HEK293T (cell line): ENCODE measurements at regions not wholly inside any gene's neighbourhood (a gene's known extent, or its start where the extent isn't known, plus 50 kb on each side); places are given as distances from the start of the nearest gene placed in this dataset.

ENCODE experiments used
- CTCF ChIA-PET: fragments of 350-600 bp; formaldehyde crosslinking; extraction: SDS; loops from one replicate; lab custom pipeline; 2021; ENCODE audit warnings: antibody characterized with exemption, inconsistent platforms; lab: Yijun Ruan, JAX
- POLR2A ChIA-PET: fragments of 350-600 bp; formaldehyde crosslinking; extraction: SDS; loops from one replicate; lab custom pipeline; 2020; ENCODE audit warnings: antibody characterized with exemption, inconsistent platforms; lab: Yijun Ruan, JAX
- DNase-seq: peaks from one replicate; pipeline ENCODE4 v3.0.0; 2012; ENCODE audit warnings: mixed read lengths; ENCODE audit errors: extremely low spot score
- ARNT ChIP-seq: fragments of 450-650 bp; IDR thresholded peaks from 2 replicates; pipeline ENCODE4 v1.6.1; 2017; ENCODE audit warnings: mild to moderate bottlenecking
- BHLHE40 ChIP-seq: fragments of 450-650 bp; IDR thresholded peaks from 2 replicates; pipeline ENCODE4 v1.6.1; 2016; ENCODE audit warnings: mild to moderate bottlenecking, moderate library complexity, borderline replicate concordance
- CTBP1 ChIP-seq: fragments of 450-650 bp; IDR thresholded peaks from 2 replicates; pipeline ENCODE4 v1.6.1; 2016; ENCODE audit warnings: borderline replicate concordance
- ELF4 ChIP-seq: fragments of 450-650 bp; IDR thresholded peaks from 2 replicates; pipeline ENCODE4 v1.6.1; 2017; ENCODE audit warnings: antibody characterized with exemption
- FOXA1 ChIP-seq: fragments of 450-650 bp; IDR thresholded peaks from 2 replicates; pipeline ENCODE4 v1.6.1; 2016; ENCODE audit warnings: mild to moderate bottlenecking
- FOXK2 ChIP-seq: fragments of 450-650 bp; IDR thresholded peaks from 2 replicates; pipeline ENCODE4 v1.6.1; 2016; ENCODE audit warnings: mild to moderate bottlenecking
- FOXM1 ChIP-seq: fragments of 450-650 bp; IDR thresholded peaks from 2 replicates; pipeline ENCODE4 v1.6.1; 2017; ENCODE audit warnings: mild to moderate bottlenecking, borderline replicate concordance
- HDGF ChIP-seq: fragments of 450-650 bp; IDR thresholded peaks from 2 replicates; pipeline ENCODE4 v1.6.1; 2017; ENCODE audit warnings: antibody characterized with exemption, borderline replicate concordance
- L3MBTL2 ChIP-seq: fragments of 450-650 bp; conservative IDR thresholded peaks from 2 replicates; pipeline ENCODE4 v1.6.1; 2016; ENCODE audit warnings: mild to moderate bottlenecking
- LEF1 ChIP-seq: fragments of 450-650 bp; IDR thresholded peaks from 2 replicates; pipeline ENCODE4 v1.6.1; 2017; ENCODE audit warnings: mild to moderate bottlenecking, borderline replicate concordance
- NFRKB ChIP-seq: fragments of 450-650 bp; IDR thresholded peaks from 2 replicates; pipeline ENCODE4 v1.6.1; 2016; ENCODE audit warnings: mild to moderate bottlenecking, moderate library complexity
- PKNOX1 ChIP-seq: fragments of 450-650 bp; IDR thresholded peaks from 2 replicates; pipeline ENCODE4 v1.6.1; 2016
- SP1 ChIP-seq: fragments of 450-650 bp; IDR thresholded peaks from 2 replicates; pipeline ENCODE4 v1.6.1; 2017
- SUZ12 ChIP-seq: fragments of 450-650 bp; IDR thresholded peaks from 2 replicates; pipeline ENCODE4 v1.6.1; 2016; ENCODE audit warnings: mild to moderate bottlenecking
- TARDBP ChIP-seq: fragments of 450-650 bp; IDR thresholded peaks from 2 replicates; pipeline ENCODE4 v1.6.1; 2016
- ZNF384 ChIP-seq: fragments of 450-650 bp; IDR thresholded peaks from 2 replicates; pipeline ENCODE4 v1.6.1; 2016

DNA sequence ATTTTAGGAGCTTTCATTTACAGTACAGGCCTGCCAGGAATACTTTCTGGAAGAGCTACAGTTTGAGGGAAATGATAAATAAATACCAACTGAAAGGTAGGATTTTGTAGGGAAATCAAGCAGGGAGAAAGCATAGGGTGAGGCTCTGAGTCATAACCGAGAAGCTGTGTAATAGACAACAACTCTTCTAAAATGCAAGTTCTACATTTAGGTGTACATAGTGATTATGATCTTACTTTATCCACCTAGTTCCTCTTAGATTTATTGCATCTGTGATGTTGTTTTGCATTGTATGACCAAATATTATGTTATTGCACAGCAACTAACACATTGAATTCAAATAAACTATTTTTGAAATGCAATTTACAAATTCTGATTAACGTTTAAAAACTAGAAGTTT is 819.3 kb downstream of the PLA2G4A start:
- ChIA-PET CTCF (no interaction called here), POLR2A (no interaction called here)
- DNase-seq: no peak
- TF ChIP-seq HDGF (no peak), ELF4 (no peak), ZNF384 (no peak), FOXM1 (no peak), CTBP1 (no peak), L3MBTL2 (no peak), TARDBP (no peak), PKNOX1 (no peak)

DNA sequence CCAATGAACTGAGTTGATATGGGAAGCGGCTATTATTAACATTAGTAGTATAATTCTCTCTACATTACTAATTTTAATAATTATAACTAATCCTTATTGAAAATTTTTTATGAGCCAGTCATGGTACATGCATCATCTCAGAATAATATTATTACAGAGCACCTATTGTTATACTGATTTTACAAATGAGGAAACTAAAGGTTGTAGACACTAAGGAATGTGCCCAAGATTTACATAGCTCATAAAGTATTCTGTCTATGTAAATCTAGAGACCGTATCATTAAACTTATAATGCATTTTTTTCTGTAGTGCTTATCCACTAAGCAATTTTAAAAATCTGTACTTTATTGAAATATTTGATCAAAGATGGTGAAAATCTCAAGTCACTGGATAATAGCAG is 825.9 kb downstream of the PLA2G4A start:
- TF ChIP-seq NFRKB: no peak
- TF ChIP-seq TARDBP: no peak
- TF ChIP-seq ELF4: no peak
- TF ChIP-seq FOXM1: no peak
- TF ChIP-seq LEF1: no peak
- TF ChIP-seq FOXK2: no peak
- no peak for TF ChIP-seq L3MBTL2
- no peak for TF ChIP-seq FOXA1
- TF ChIP-seq HDGF: no peak
- TF ChIP-seq SP1: no peak
- no peak for TF ChIP-seq BHLHE40
- TF ChIP-seq ZNF384: no peak
- no peak for TF ChIP-seq PKNOX1
- no peak for TF ChIP-seq ARNT
- no peak for TF ChIP-seq SUZ12
- ChIA-PET CTCF (interaction anchor here (0.7 kb wide), 2 partner anchors 241 to 900 kb away, joined by 3 to 4 read pairs; no protein-coding TSS in a partner anchor), POLR2A (no interaction called here)
- DNase-seq: no peak

DNA sequence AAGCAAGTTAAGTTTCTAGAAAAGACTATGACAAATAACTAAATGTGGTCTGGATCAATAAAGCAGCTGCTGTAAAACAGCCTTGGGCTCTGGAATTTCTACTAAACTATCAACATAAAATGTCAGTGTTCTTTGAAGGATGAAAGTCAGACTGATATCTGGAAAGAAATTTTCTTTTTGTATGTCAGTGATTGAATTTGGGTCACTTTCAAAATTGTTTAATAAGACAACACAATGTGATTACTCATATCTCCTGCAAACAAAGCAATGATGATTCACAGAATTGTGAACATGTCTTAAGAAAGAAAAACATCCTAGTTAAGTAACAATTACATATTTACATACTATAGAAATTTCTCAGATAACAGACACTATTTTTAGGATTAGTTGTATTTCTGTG is 826.4 kb downstream of the PLA2G4A start:
- ChIA-PET POLR2A (no interaction called here), CTCF (no interaction called here)
- DNase-seq: no peak
- TF ChIP-seq NFRKB (no peak), L3MBTL2 (no peak), CTBP1 (no peak), FOXM1 (no peak), HDGF (no peak), FOXA1 (no peak), ELF4 (no peak), PKNOX1 (no peak), SUZ12 (no peak)

DNA sequence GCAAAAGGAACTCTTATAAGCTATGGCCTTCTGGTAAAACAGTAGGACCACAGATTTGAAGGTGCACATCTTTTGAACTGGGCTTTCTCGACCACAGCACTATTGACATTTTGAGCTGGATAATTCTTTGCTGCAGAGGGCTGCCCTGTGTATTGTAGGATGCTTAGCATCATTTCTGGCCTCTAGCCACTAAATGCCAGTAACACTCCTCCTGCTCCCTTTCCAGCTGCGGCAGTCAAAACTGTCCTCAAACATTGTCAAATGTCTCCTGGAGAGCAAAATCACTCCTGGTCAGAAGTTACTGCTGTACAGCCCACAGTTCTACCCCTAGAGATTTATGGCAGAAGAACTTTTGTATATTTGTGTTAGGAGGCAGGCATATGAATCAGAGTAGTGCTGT is 836.7 kb downstream of the PLA2G4A start:
- POLR2A ChIA-PET: no interaction called here
- CTCF ChIA-PET: no interaction called here

GRCh38 chr1:187680823-187681222 is 852.1 kb downstream of the PLA2G4A start:
- POLR2A ChIA-PET: no interaction called here
- no peak for TF ChIP-seq PKNOX1
- TF ChIP-seq FOXK2: no peak
- TF ChIP-seq LEF1: no peak
- TF ChIP-seq NFRKB: no peak
- TF ChIP-seq L3MBTL2: no peak
- no peak for TF ChIP-seq FOXA1
- no peak for DNase-seq
- CTCF ChIA-PET: no interaction called here

More for the DNA sequence above, 836.7 kb downstream of the PLA2G4A start:
- no peak for DNase-seq
- no peak for TF ChIP-seq NFRKB
- no peak for TF ChIP-seq L3MBTL2
- TF ChIP-seq FOXA1: no peak
- TF ChIP-seq LEF1: no peak
- TF ChIP-seq SP1: no peak
- no peak for TF ChIP-seq PKNOX1
- TF ChIP-seq CTBP1: no peak
- no peak for TF ChIP-seq ELF4
- no peak for TF ChIP-seq HDGF
- TF ChIP-seq FOXK2: no peak

DNA sequence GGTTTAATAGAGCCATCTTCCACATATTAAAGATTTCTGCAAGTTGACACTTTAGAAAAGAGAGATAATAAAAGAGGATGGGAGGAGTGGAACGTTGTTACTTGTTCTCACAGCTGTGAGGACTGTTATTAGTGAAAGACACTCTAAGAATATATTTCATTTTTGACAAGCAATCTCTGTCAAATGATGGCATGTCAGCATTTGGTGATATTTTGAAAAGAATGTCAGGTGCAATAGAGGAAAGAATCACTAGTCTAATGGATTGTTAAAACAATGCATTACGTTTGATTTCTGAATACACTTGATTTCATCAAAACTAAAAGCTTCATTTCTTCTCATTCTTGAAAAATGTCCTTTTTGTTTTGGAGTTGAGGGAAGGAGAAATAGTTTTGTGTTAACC is 853.4 kb downstream of the PLA2G4A start:
- DNase-seq: no peak
- CTCF ChIA-PET: interaction anchor here (0.7 kb wide), 1 partner anchor 150 kb away, joined by 3 read pairs; no protein-coding TSS in a partner anchor
- no peak for TF ChIP-seq HDGF
- POLR2A ChIA-PET: no interaction called here

DNA sequence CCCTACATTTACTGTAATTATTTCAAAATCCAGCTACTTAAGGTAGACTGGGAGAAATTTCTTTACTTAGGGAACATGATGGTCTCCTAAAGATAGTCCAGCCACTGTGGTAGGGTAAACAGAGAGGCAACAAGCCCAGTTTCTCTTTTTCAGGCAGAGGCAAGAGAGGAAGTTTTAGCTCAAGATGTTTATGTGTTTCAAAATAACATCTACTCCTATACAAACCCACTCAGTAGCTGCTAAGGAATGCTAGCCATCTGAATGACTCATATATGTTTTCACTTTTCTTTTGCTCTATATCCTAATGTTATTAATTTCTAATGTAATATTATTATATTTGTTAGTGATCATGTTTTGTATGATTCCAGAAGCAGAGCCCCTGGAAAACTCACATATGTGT is 856.6 kb downstream of the PLA2G4A start:
- TF ChIP-seq LEF1: no peak
- TF ChIP-seq PKNOX1: no peak
- no peak for TF ChIP-seq L3MBTL2
- TF ChIP-seq NFRKB: no peak
- no peak for TF ChIP-seq CTBP1
- TF ChIP-seq BHLHE40: no peak
- TF ChIP-seq FOXK2: no peak
- no peak for TF ChIP-seq ZNF384
- TF ChIP-seq FOXA1: no peak
- TF ChIP-seq HDGF: no peak
- no peak for TF ChIP-seq SUZ12
- no peak for TF ChIP-seq ELF4
- no peak for TF ChIP-seq TARDBP
- TF ChIP-seq FOXM1: no peak
- no peak for TF ChIP-seq SP1
- no peak for TF ChIP-seq ARNT
- CTCF ChIA-PET: no interaction called here
- DNase-seq: no peak
- POLR2A ChIA-PET: no interaction called here
